HG02623 (cell line): ENCODE measurements at regions not wholly inside any gene's neighbourhood (a gene's known extent, or its start where the extent isn't known, plus 50 kb on each side); places are given as distances from the start of the nearest gene placed in this dataset.

ENCODE experiments used
- ATAC-seq: cut with Tn5 transposase; IDR thresholded peaks from one replicate; pipeline ENCODE4 v1.9.1; 2021; ENCODE audit warnings: moderate library complexity; ENCODE audit not compliant: unreplicated experiment

- ATAC-seq: no peak
Observed at GRCh38 chr21:28791595-28792282, 200.9 kb downstream of the LTN1 start.

- no peak for ATAC-seq
Observed at GRCh38 chr21:28790335-28790734, 202.3 kb downstream of the LTN1 start.

- no peak for ATAC-seq
Observed at GRCh38 chr21:28789523-28789922, 203.2 kb downstream of the LTN1 start.

GRCh38 chr21:28788030-28788429 lies 204.6 kb downstream of the LTN1 start:
- no peak for ATAC-seq

GRCh38 chr21:28783641-28784185 lies 209.0 kb downstream of the LTN1 start:
- ATAC-seq: no peak

- ATAC-seq: no peak
Observed at GRCh38 chr21:28781602-28782276, 210.9 kb downstream of the LTN1 start.

- no peak for ATAC-seq
Observed at GRCh38 chr21:28779914-28780313, 212.8 kb downstream of the LTN1 start.

GRCh38 chr21:28776251-28776650 lies 216.4 kb downstream of the LTN1 start:
- ATAC-seq: no peak

GRCh38 chr21:28775071-28775470 lies 217.6 kb downstream of the LTN1 start:
- ATAC-seq: no peak

GRCh38 chr21:28773036-28773435 lies 219.6 kb downstream of the LTN1 start:
- ATAC-seq: no peak

- ATAC-seq: no peak
Observed at GRCh38 chr21:28771790-28772501, 220.7 kb downstream of the LTN1 start.

GRCh38 chr21:28770867-28771661 lies 221.6 kb downstream of the LTN1 start:
- ATAC-seq: no peak

GRCh38 chr21:28769683-28770082 lies 223.0 kb downstream of the LTN1 start:
- no peak for ATAC-seq

GRCh38 chr21:28768753-28769152 lies 223.9 kb downstream of the LTN1 start:
- ATAC-seq: no peak

GRCh38 chr21:28767523-28767922 lies 225.2 kb downstream of the LTN1 start:
- ATAC-seq: no peak

GRCh38 chr21:28763809-28764418 lies 228.8 kb downstream of the LTN1 start:
- ATAC-seq: no peak

GRCh38 chr21:28762357-28762735 lies 230.3 kb downstream of the LTN1 start:
- no peak for ATAC-seq

- ATAC-seq: no peak
Observed at GRCh38 chr21:28761674-28762356, 230.9 kb downstream of the LTN1 start.

GRCh38 chr21:28758883-28759242 lies 233.8 kb downstream of the LTN1 start:
- ATAC-seq: no peak
